ENCODE measurements at regions not wholly inside any gene's neighbourhood (a gene's known extent, or its start where the extent isn't known, plus 50 kb on each side); places are given as distances from the start of the nearest gene placed in this dataset.

GRCh38 chr7:42743077-42743858, 168.6 kb downstream of the C7orf25 start:
- TF ChIP-seq CTCF (IDR thresholded peaks at IDR 0.05; ENCODE audit: control extremely low read depth in 1 of 3, insufficient read depth in 1 of 3, low read depth in 1 of 3, low read length in 3 of 3) (no peak), RXRA (IDR thresholded peaks at IDR 0.05; ENCODE audit: insufficient read depth, low read depth, low read length) (no peak), RAD21 (IDR thresholded peaks at IDR 0.05 in 1 of 2, conservative IDR thresholded peaks at IDR 0.05 in 1 of 2; ENCODE audit: low read depth in 2 of 2, low read length in 2 of 2) (no peak), POLR2A (IDR thresholded peaks at IDR 0.05; ENCODE audit: control extremely low read depth in 1 of 2, low read depth in 2 of 2, low read length in 2 of 2) (no peak), GABPA (IDR thresholded peaks at IDR 0.05; ENCODE audit: borderline replicate concordance, insufficient read depth, low read length) (no peak), MAX (IDR thresholded peaks at IDR 0.05) (no peak), TBP (IDR thresholded peaks at IDR 0.05; ENCODE audit: low read depth, low read length) (no peak), KDM5A (IDR thresholded peaks at IDR 0.05; ENCODE audit: low read length) (no peak), USF2 (IDR thresholded peaks at IDR 0.05; ENCODE audit: low read length) (no peak)

All from H1 (cell line).